ENCODE measurements at regions not wholly inside any gene's neighbourhood (a gene's known extent, or its start where the extent isn't known, plus 50 kb on each side); places are given as distances from the start of the nearest gene placed in this dataset.

- TF ChIP-seq CTCF (IDR thresholded peaks at IDR 0.05), result no peak
- TF ChIP-seq POLR2A (IDR thresholded peaks at IDR 0.05), result no peak
Observed at GRCh38 chr4:101599620-101600019, 190.9 kb upstream of the BANK1 start.

Measured in tibial nerve (tissue), 3 donors.